ENCODE measurements at regions not wholly inside any gene's neighbourhood (a gene's known extent, or its start where the extent isn't known, plus 50 kb on each side); places are given as distances from the start of the nearest gene placed in this dataset.
"Not testable (repeated sequence)": the region's sequence is repeated elsewhere in the genome, so short reads cannot be mapped to it uniquely, and the experiment has no call there.

DNA sequence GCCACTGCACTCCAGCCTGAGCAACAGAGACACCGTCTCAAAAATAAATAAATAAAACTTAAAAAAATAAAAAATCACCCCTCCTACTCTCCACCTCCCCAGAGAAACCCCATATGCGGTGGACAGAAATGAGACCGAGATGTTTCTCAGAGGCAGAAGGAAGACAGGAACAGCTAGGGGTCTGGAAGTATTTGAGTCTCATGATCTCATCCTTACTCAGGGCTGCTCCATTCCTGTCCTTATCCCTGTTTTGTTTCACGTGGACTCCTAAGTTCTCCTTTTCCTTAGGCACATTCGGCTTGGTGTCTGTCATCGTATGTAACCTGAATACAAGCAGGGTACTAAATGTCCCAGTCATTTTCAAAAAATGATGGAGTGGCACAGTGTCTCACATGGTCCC is 76.1 kb downstream of the C9orf50 start:
- no peak for DNase-seq

- DNase-seq, result no peak
These were observed 78.2 kb downstream of the C9orf50 start for GRCh38 chr9:129542741-129543140.

DNA sequence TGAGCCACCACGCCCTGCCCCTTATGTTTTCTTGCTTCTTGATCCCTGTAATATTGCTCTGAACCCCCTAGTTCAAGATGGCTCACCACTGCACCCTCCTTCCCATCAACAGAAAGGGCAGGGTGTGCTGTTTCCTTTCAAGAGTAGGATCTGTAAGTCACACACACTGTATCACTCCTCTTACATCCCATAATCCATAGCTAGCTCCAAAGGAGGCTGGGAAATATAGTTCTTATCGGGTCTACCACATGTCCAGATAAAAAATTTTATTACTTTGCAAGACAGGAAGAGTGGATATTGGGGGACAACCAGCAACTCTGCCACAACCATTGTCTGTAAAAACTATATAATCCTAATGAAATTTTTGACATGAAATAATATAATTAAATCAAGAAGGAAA is 79.6 kb downstream of the C9orf50 start:
- no peak for DNase-seq

GRCh38 chr9:129539446-129539845 is 81.5 kb downstream of the C9orf50 start:
- DNase-seq, result no peak

DNA sequence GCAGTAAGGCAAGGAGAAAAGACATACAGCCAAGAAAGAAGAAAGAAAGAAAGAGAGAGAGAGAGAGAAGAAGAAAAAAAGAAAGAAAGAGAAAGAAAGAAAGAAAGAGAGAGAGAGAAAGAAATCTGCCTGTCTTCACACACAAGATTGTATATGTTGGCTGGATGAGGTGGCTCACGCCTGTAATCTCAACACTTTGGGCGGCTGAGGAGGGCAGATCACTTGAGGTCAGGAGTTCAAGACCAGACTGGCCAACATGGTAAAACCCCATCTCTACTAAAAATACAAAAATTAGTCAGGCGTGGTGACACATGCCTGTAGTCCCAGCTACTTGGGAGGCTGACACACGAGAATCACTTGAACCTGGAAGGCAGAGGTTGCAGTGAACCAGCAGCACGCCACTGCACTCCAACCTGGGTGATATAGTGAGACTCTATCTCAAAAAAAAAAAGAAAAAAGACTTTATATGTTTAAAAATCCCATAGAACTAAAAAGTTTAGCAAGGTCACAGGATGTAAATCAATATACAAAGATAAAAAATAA is 89.0 kb downstream of the C9orf50 start:
- not testable (repeated sequence) for DNase-seq

DNA sequence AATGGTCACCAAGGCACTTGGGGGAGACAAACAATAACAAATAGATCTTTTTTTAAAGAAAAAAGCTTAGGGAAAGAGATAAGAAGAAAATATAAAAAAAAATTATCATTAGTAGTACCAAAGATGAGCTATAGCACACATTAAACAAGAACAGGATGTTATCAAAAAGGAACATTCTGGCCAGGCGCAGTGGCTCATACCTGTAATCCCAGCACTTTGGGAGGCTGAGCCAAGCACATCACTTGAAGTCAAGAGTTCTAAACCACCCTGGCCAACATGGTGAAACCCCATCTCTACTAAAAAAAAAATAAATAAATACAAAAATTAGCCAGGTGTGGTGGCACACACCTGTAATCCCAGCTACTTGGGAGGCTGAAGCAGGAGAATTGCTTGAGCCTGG is 92.9 kb downstream of the C9orf50 start:
- DNase-seq, result not testable (repeated sequence)

GRCh38 chr9:129525656-129526196 is 95.2 kb downstream of the C9orf50 start:
- no peak for DNase-seq

DNA sequence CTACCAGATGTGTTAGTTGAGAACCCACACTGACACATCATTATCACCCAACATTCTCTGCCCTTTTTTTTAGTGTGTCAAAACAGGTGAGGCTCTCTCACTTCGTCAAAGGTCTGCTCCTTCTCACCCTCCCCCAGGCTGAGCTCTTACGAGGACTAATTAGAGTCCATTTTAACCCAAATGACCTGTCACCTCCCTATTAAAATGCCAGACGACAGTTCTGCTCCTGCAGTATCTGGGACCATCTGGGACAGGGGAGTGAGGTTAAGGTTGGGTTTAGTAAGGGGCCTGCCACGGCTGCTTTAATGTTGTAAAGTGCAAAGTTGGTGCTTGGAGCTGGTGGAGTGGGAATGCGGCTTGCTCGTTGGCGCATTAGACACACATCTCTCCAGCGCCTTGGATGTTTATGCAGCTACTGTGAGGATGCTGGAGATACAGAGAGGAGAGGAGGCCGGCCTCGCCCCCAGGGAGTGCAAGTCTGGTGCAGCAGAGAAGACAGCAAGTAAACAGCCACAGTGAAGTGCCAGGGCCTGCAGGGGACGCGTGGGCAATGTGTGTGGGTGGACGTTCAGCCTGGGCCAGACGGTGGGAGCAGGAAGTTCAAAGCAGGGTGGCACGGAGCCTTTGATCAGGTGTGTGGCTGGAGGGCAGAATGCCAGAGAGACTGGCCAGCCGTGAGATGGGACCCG is 96.2 kb downstream of the C9orf50 start:
- DNase-seq, result no peak

DNA sequence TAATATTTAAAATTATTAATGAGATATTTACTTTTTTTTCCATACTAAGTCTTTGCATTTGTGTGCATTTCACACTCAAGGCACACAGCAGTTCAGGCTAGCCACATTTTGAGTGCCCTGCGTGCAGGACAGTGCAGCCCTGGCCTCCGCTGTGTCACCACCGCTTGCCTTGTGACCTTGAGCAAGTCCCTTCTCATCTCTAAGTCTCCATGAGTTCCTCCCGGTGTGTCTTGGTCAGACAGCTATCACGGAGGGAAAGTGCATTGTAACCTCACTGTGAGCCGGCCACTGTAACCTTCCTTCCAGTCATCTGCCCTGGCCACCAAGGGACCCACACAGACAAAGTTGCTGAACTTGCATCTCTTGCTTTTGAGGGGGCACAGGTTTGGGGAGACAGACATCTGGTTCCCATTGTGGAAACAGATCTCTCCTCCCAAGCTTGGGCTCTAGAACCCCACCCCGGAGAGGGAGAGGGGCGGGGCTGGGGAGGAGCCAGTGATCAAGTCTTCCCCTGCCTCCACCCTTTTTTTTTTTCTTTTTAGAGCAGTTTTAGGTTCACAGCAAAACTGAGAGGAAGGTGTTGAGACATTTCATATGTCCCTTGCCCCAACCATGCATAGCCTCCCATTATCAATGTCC is 96.8 kb downstream of the C9orf50 start:
- no peak for DNase-seq

DNA sequence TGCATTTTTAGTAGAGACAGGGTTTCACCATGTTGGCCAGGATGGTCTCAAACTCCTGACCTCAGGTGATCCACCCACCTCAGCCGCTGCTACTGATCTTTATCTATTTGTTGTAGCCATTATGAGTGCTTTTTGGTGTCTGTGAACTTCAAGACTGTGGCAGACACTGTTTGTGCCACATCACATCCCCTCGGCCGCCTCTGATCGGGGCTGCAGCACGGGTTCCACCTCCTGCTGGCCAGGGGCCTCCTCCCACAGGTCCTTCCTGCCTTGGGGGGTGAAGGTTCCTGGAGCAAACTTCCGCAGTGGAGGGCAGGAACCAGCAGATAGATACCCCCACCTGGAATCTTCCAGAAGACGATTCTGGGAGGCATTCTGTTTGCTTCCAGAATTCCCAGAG is 98.5 kb downstream of the C9orf50 start:
- DNase-seq, result no peak

DNA sequence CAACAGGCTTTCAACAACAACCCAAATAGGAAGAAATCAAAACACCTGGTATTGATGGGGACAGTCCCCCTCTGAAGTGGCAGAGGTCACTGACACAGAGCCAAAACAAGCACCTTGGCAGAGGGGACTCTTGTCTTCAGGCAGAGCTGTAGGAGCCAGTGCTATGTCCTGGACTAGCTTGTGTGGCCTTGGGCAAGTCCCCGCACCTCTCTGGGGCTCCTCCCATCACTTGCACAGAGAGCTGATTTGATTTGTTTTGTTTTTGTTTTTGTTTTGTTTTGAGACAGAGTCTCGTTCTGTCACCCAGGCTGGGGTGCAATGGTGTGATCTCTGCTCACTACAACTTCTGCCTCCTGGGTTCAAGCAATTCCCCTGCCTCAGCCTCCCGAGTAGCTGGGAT is 100.8 kb downstream of the C9orf50 start:
- DNase-seq, result no peak

DNA sequence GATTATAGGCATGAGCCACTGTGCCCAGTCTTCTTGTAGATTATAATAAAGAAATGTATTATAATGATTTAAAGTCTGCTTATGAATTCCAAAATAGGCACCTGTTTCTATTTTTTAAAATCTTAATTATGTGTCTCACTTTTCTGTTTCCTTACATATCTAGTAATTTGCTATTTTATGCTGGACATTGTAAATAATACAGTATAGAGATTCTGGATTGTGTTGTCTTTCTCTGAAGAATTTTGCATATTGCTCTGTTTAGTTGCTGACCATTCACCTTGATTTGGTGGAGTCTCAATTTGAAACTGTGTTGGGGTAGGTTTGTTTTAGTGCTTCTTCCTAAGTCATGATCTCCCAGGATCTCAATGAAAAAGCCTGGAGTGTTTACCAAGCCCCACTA is 102.8 kb downstream of the C9orf50 start:
- DNase-seq, result no peak

DNA sequence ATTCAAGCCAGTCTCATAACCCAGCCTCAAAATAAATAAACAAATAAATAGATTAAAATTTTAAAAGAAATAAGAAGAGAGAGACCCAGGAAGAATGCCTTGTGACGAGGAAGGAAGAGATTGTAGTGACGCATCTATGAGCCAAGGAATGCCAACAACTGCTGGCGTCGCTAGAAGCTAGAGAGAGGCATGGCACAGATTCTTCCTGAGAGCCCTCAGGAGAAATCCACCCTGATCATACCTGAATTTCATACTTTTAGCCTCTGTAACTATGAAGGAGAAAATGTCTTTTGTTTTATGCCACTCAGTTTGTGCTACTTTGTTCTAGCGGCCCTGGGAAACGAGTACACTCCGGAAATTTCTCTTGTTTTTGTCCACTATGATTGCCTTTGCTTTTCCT is 103.9 kb downstream of the C9orf50 start:
- no peak for DNase-seq

DNA sequence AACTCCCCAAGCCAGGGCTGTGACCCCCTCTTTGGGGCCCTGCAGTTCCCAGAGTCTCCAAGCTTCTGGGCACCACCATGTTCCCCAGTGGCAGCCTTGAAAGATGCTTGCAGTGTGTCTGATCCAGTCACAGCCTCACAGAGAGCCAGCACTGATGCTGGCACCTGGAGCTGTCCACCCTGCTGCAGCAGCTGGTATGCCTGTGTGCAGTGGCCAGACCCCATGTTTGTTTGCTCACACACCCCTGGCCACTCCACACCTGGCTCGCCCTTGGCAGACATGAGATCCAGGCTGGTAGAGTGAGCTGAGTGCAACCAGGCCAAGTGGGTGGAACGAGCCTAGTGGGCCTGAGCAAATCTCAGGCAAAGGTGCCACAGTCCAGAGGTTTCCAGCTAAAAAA is 106.0 kb downstream of the C9orf50 start:
- DNase-seq, result no peak

DNA sequence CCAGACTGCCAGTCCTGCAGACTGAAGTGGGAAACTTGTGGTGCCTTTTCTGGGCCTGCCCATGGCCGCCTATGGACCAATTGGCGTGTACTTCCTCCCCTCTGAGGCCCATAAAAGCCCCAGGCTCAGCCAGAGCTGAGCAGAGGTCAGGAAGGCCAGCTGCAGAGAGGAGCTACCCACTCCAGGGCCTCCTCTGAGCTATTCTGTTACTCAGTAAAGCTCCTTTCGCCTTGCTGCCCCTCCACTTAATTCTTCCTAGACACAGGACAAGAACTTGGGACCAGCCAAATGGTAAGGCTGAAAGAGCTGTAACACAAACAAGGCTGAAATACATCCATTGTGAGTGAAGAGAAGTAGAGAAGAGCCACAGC is 106.4 kb downstream of the C9orf50 start:
- DNase-seq, result no peak

- DNase-seq, result no peak
These were observed 106.9 kb downstream of the C9orf50 start for GRCh38 chr9:129513856-129514496.

GRCh38 chr9:129513282-129513681 is 107.6 kb downstream of the C9orf50 start:
- no peak for DNase-seq

- DNase-seq, result no peak
These were observed 109.5 kb downstream of the C9orf50 start for GRCh38 chr9:129511285-129511900.

DNA sequence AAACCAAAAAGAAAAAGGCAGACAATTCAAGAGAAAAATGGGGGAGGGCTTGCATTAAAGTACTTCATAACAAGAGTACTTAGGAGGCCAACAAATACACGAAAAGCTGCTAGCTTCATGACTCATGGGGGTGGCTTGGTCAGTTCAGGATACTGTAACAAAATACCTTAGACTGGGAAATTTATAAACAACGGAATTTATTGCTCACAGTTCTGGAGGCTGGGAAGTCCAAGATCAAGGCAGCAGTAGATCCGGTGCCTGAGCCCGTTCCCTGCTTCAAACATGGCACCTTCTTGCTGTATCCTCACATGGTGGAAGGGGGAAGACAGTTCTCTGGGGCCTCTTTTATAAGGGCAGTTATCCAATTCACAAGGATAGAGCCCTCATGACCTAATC is 111.4 kb downstream of the C9orf50 start:
- DNase-seq, result no peak

DNA sequence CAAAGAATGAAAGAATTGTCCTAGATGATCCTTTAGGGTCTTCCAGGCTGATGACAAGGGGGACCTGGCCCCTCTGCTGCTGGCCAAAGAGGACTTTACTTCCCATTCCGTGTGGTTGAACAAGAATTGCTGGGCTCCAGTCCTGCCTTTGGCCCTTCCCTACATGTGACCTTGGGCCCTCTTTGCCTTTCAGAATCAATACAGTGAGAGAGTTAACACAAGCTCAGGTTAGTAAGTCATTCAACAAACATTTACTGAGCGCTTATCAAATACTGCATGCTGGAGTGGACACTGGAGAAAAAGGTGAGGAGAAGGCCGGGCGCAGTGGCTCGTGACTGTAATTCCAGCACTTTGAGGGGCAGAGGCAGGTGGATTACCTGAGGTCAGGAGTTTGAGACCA is 113.1 kb downstream of the C9orf50 start:
- DNase-seq, result no peak

DNA sequence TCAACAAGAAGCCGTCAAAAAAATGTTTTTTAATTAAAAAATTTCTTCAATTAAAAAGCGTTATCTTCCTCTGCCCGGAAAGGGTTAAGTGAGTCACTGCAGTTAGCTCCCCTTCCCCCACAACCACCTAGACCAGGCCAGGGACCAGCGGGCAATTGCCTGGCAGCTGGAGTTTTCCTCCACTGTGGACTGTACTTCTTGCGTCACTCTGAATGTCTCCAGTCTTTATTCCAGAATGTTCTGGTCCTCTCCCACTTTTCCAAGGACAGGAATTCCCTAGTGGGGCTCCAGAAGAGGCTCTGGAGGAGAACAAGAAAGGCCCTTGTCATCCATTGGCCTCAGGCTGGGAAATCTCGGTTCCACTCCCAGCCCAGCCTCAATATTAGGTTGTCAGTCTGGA is 114.0 kb downstream of the C9orf50 start:
- no peak for DNase-seq

GRCh38 chr9:129506041-129506440 is 114.9 kb downstream of the C9orf50 start:
- DNase-seq, result no peak

DNA sequence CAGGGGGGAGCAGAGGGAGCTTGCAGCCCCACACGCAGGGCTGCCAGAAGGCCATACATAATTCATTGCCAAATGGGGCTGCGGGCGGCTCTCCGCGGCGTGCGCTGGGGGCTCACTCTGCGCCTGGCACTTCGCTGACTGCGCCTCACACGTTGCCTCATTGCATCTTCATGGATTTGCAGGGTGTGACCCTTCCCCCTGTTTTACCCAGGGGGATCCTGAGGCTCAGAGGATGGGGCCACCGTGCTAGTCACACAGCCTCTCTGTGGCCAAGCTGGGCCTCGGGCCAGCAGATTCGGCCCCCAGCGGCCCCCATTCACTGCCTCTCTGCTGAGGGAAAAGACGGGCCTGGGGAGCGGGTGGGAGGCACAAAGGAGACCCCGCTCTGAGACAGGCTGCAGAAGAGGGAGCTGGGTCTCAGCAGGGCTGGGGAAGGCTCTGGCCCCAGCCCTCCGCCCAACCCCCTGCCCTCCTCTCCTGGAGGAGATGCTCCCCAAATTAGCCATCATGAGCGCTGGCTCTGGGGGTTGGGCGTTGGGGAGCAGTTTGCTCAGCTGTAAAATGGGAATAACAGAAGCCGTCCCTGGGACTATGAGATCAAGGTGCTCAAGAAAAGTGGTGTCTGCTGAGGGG is 115.5 kb downstream of the C9orf50 start:
- DNase-seq, result no peak

All from stimulated activated CD4-positive, alpha-beta T cell treated with anti-CD3 and anti-CD28 coated beads, Interleukin-2, amount 100 ng/mL, for 24 hours (primary cell).